B cell (primary cell): ENCODE measurements at regions not wholly inside any gene's neighbourhood (a gene's known extent, or its start where the extent isn't known, plus 50 kb on each side); places are given as distances from the start of the nearest gene placed in this dataset.

ENCODE experiments used
- ATAC-seq: fragments of 200-7000 bp; cut with Tn5 transposase; one replicate; pipeline ENCODE4 v1.10.0; 2021; ENCODE audit warnings: low read depth, mild to moderate bottlenecking, moderate number of reproducible peaks, moderate library complexity
- CTCF ChIA-PET: fragments of 350-600 bp; sonication (Branson Sonifier 250); formaldehyde crosslinking; loops from one replicate; lab custom pipeline; 2021; ENCODE audit warnings: antibody characterized with exemption, inconsistent platforms; lab: Charles Lee
- POLR2A ChIA-PET: fragments of 350-600 bp; sonication (Branson Sonifier 250); formaldehyde crosslinking; loops from one replicate; lab custom pipeline; 2021; ENCODE audit warnings: antibody characterized with exemption; lab: Charles Lee
- DNase-seq: peaks from one replicate; pipeline ENCODE4 v3.0.0; 2013
- H2AFZ ChIP-seq: 2 replicates; pipeline ENCODE4 v1.6.1; 2012; ENCODE audit warnings: mild to moderate bottlenecking, low read depth, low read length; ENCODE audit not compliant: insufficient read depth, poor library complexity, severe bottlenecking
- H3K27ac ChIP-seq, 2 donors: 1 replicate in 1 of 2; 2 replicates in 1 of 2; pipeline ENCODE4 v1.5.1; 2012 to 2013; ENCODE audit warnings: low read length in 2 of 2, mild to moderate bottlenecking in 2 of 2, moderate library complexity in 1 of 2
- H3K27me3 ChIP-seq, 4 experiments: fragments of 200-600 bp in 1 of 4; sonication (generic) in 1 of 4; replicated peaks in 1 of 4; 1 replicate in 2 of 4; 2 replicates in 2 of 4; pipeline versions ENCODE4 v1.6.1 to v1.7.0; 2013 to 2016; ENCODE audit warnings: low read length in 3 of 4, mild to moderate bottlenecking in 2 of 4, mixed read lengths in 1 of 4, moderate library complexity in 1 of 4; ENCODE audit not compliant: insufficient read depth in 4 of 4, control insufficient read depth in 3 of 4; ENCODE audit errors: control extremely low read depth in 1 of 4
- H3K36me3 ChIP-seq, 2 experiments: replicated peaks in 1 of 2; 1 replicate in 1 of 2; 2 replicates in 1 of 2; pipeline versions ENCODE4 v1.6.1 to v1.7.1; 2013; ENCODE audit warnings: low read length in 1 of 2; ENCODE audit not compliant: insufficient read depth in 2 of 2, control insufficient read depth in 1 of 2; ENCODE audit errors: control extremely low read depth in 1 of 2, extremely low read depth in 1 of 2
- H3K4me1 ChIP-seq, 2 donors: fragments of 200-600 bp in 1 of 2; sonication (generic) in 1 of 2; 1 replicate in 1 of 2; 2 replicates in 1 of 2; pipeline versions ENCODE4 v1.5.1 to v1.6.1; 2013 to 2017; ENCODE audit warnings: low read length in 2 of 2; ENCODE audit not compliant: control insufficient read depth in 2 of 2, insufficient read depth in 2 of 2
- H3K4me2 ChIP-seq: replicated peaks from 2 replicates; pipeline ENCODE3; 2012; ENCODE audit warnings: mild to moderate bottlenecking, low read depth, low read length; ENCODE audit not compliant: poor library complexity, severe bottlenecking
- H3K4me3 ChIP-seq, 5 experiments: fragments of 200-600 bp in 1 of 5; sonication (generic) in 1 of 5; 1 replicate in 3 of 5; 2 replicates in 2 of 5; pipeline versions ENCODE4 v1.5.1 to v1.7.0; 2011 to 2016; ENCODE audit warnings: low read length in 4 of 5, mild to moderate bottlenecking in 4 of 5, low read depth in 2 of 5, control low read depth in 1 of 5, moderate library complexity in 1 of 5; ENCODE audit not compliant: insufficient read depth in 1 of 5; ENCODE audit errors: control extremely low read depth in 1 of 5, extremely low read depth in 1 of 5
- H3K79me2 ChIP-seq: fragments of 200-600 bp; sonication (generic); one replicate; pipeline ENCODE4 v1.6.0; 2016; ENCODE audit warnings: low read length; ENCODE audit not compliant: control insufficient read depth, insufficient read depth
- H3K9ac ChIP-seq: fragments of 200-600 bp; sonication (generic); 2 replicates; pipeline ENCODE4 v1.6.1; 2017; ENCODE audit warnings: mild to moderate bottlenecking, low read length, moderate library complexity
- H3K9me3 ChIP-seq, 3 donors: one replicate each; pipeline versions ENCODE4 v1.6.1 to v1.7.1; 2013; ENCODE audit warnings: low read length in 2 of 3; ENCODE audit not compliant: control insufficient read depth in 2 of 3, insufficient read depth in 1 of 3; ENCODE audit errors: control extremely low read depth in 1 of 3
- H4K20me1 ChIP-seq: 2 replicates; pipeline ENCODE4 v1.6.0; 2012; ENCODE audit warnings: mild to moderate bottlenecking, low read length; ENCODE audit not compliant: insufficient read depth, control insufficient read depth, poor library complexity, severe bottlenecking
- H3K27ac Mint-ChIP-seq: one replicate; pipeline ENCODE4 v1.8.0; 2021; ENCODE audit warnings: mixed read lengths
- H3K27me3 Mint-ChIP-seq: one replicate; pipeline ENCODE4 v1.8.0; 2021; ENCODE audit warnings: mixed read lengths
- H3K4me1 Mint-ChIP-seq: one replicate; pipeline ENCODE4 v1.8.0; 2021; ENCODE audit warnings: mixed read lengths
- H3K4me3 Mint-ChIP-seq: one replicate; pipeline ENCODE4 v1.8.0; 2021; ENCODE audit warnings: mixed read lengths
- H3K9me3 Mint-ChIP-seq: one replicate; pipeline ENCODE4 v1.8.0; 2022; ENCODE audit warnings: mixed read lengths; ENCODE audit not compliant: insufficient read depth
- CTCF ChIP-seq: fragments of 200-600 bp; IDR thresholded peaks from one replicate; pipeline ENCODE4 v1.8.0; 2022; ENCODE audit warnings: antibody characterized with exemption, mild to moderate bottlenecking
- EZH2 ChIP-seq: IDR thresholded peaks from 2 replicates; pipeline ENCODE4 v1.6.1; 2012; ENCODE audit warnings: borderline replicate concordance, low read depth, mild to moderate bottlenecking, moderate library complexity, low read length; ENCODE audit not compliant: insufficient read depth, poor library complexity, severe bottlenecking
- WGBS: methylation state at CpG from one replicate; pipeline ENCODE4 v1.1.5; 2013; ENCODE audit warnings: missing lambda C conversion rate; ENCODE audit not compliant: insufficient coverage; 5-methylcytosine and 5-hydroxymethylcytosine counted together
- intact Hi-C: fragments of 100-400 bp; cut with micrococcal nuclease; formaldehyde crosslinking; loops from one replicate; pipeline ENCODE4 v1.10.0; 2022

DNA sequence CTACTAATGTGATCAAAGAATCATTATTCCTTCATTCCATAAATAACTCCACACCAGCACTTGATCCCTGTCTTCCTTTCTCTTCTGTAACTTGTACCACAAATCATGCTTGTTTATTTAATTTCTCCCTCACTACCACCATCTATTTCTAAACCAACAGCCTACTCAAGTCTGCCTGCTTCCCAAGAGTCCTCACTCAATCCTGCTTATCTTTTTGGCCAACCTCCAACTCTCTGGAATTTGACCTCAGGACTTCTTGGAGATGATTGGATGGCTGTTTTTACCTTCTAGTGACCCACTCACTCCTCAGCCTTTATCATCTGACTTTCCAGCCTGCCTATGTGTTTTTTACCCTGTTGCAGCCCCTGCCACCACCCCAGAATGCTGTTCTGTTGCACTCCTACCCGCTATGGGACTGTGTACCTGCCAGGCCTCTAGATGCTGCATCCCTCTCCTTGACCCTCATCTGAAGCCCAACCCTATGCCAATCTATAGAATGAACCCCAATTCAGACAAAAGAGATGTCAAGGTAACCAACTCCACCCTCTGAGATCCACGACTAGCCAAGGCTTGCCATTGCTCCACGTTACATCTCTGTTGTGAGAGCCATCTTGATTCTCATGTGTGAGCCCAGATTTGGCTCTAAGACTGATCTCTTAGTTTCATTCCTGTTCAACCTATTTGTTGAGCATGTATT lies 150.2 kb upstream of the PLEKHG7 start:
- H4K20me1 ChIP-seq: no peaks in the 10 kb centered on the region
- WGBS: 94% methylated on average over 3 of the region's 3 CpGs
- CTCF ChIA-PET: no interaction called here
- H3K9ac ChIP-seq: no peak overlapping the region
- no peak overlapping the region for H3K27ac Mint-ChIP-seq
- H3K27me3 ChIP-seq: no peaks in the 10 kb centered on the region
- peak overlapping the region in 1 of 2 donors; percentile 54 for H3K27ac ChIP-seq
- no peak for DNase-seq
- H3K4me2 ChIP-seq: no peak overlapping the region
- no peak overlapping the region for H3K4me3 Mint-ChIP-seq
- H3K79me2 ChIP-seq: no peaks in the 10 kb centered on the region
- H2AFZ ChIP-seq: peak overlapping the region; percentile 41
- ATAC-seq: no peak
- TF ChIP-seq CTCF: no peak
- TF ChIP-seq EZH2: no peak
- H3K4me1 Mint-ChIP-seq: peaks cover 34% of the 10 kb centered on the region
- no peaks in the 10 kb centered on the region for H3K9me3 ChIP-seq
- H3K4me3 ChIP-seq: no peak overlapping the region
- peaks cover 50 to 52% of the 10 kb centered on the region in 2 donors for H3K4me1 ChIP-seq
- POLR2A ChIA-PET: no interaction called here
- intact Hi-C loops: no loop called here
- H3K9me3 Mint-ChIP-seq: no peaks in the 10 kb centered on the region
- H3K36me3 ChIP-seq: no peaks in the 10 kb centered on the region
- H3K27me3 Mint-ChIP-seq: no peaks in the 10 kb centered on the region

DNA sequence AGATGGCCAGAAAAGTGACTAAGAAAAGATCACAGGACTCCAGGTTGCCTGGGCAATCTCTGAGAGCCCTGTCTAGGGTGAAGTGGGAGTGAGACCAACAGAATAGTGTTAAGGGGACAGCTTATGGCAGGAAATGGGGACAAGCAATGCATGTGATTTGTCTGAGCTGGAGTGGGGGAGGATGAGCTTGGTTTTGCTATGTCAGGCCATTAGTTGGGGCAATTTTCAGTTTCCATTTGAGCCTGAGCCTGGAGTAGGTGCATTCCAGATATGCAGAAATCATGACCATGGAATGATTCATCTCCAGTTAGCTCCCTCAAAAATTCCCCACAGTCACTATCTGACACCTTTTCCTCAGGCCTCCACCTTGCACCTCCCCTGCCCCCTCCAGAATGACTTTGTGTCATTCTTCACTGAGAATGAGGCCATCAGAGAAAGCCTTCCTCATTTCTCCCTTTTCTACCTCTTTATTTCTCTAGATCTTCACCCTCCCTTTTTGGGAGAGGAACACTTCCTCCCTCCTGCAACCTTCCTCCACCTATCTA lies 150.9 kb upstream of the PLEKHG7 start:
- peak; percentile 24 for ATAC-seq
- POLR2A ChIA-PET: no interaction called here
- H3K4me3 ChIP-seq: no peak overlapping the region

More for the DNA sequence above, 150.9 kb upstream of the PLEKHG7 start:
- no peak for DNase-seq
- H3K4me3 Mint-ChIP-seq: no peak overlapping the region
- no peaks in the 10 kb centered on the region for H3K9me3 ChIP-seq
- no peaks in the 10 kb centered on the region for H3K27me3 Mint-ChIP-seq
- H3K27me3 ChIP-seq: no peaks in the 10 kb centered on the region
- H3K9ac ChIP-seq: no peak overlapping the region
- intact Hi-C loops: no loop called here
- H3K36me3 ChIP-seq: no peaks in the 10 kb centered on the region
- H3K27ac ChIP-seq: peak overlapping the region in 1 of 2 donors; percentile 54
- H4K20me1 ChIP-seq: no peaks in the 10 kb centered on the region
- H3K27ac Mint-ChIP-seq: no peak overlapping the region
- TF ChIP-seq EZH2 (no peak), CTCF (no peak)
- peaks cover 44 to 46% of the 10 kb centered on the region in 2 donors for H3K4me1 ChIP-seq
- H2AFZ ChIP-seq: peak overlapping the region; percentile 41
- peaks cover 28% of the 10 kb centered on the region for H3K4me1 Mint-ChIP-seq
- CTCF ChIA-PET: no interaction called here
- H3K9me3 Mint-ChIP-seq: no peaks in the 10 kb centered on the region
- H3K4me2 ChIP-seq: no peak overlapping the region
- no peaks in the 10 kb centered on the region for H3K79me2 ChIP-seq
